ENCODE measurements at regions not wholly inside any gene's neighbourhood (a gene's known extent, or its start where the extent isn't known, plus 50 kb on each side); places are given as distances from the start of the nearest gene placed in this dataset.

GRCh38 chr12:62050785-62051184 lies 209.4 kb upstream of the USP15 start:
- TF ChIP-seq CTCF (conservative IDR thresholded peaks at IDR 0.05; ENCODE audit: low read length) (no peak), EZH2phosphoT487 (IDR thresholded peaks at IDR 0.05; ENCODE audit: borderline replicate concordance, low read depth, low read length) (no peak)

Data from OCI-LY7 (cell line).